GM12872 (cell line): ENCODE measurements at regions not wholly inside any gene's neighbourhood (a gene's known extent, or its start where the extent isn't known, plus 50 kb on each side); places are given as distances from the start of the nearest gene placed in this dataset.

Experiments
- CTCF ChIP-seq: IDR thresholded peaks from 3 replicates; pipeline ENCODE4 v1.5.1; 2011; ENCODE audit warnings: low read depth, mild to moderate bottlenecking, low read length, moderate library complexity; ENCODE audit not compliant: insufficient read depth

DNA sequence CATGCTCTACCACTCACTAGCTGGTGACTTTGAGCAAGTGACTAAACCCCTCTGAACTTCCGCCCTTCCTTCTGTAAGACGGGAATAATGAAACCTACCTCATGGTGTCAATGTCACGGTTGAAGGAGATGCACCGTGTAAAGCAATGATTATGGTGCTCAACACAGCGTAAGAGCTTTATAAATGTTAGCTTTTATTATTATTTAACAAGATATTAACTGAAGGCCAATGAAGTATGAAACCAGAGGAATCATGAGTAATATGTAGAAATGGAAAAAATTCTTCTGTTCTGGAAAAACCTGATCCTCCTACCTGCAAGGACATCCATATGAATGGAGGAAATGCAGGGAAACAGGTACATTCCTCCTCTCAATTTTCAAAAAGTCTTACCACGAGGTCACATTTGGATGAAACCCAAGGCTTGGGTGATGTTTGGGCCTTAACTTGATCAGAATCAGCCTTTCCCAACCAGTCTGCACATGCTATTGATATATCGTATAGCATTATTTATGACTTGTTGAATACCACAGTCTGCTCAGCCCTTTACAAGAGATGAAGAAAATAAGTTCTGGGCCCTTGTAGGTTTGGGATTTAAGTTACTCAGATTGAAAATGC is 166.8 kb upstream of the TBX3 start:
- no peak for TF ChIP-seq CTCF

GRCh38 chr12:114848666-114849065 is 164.7 kb upstream of the TBX3 start:
- no peak for TF ChIP-seq CTCF

- no peak for TF ChIP-seq CTCF
Observed at GRCh38 chr12:114847441-114848035, 163.6 kb upstream of the TBX3 start.

- TF ChIP-seq CTCF = no peak
Observed at GRCh38 chr12:114846771-114847170, 162.8 kb upstream of the TBX3 start.

GRCh38 chr12:114841557-114842251 is 157.7 kb upstream of the TBX3 start:
- TF ChIP-seq CTCF = no peak

- TF ChIP-seq CTCF = no peak
Observed at GRCh38 chr12:114838480-114838879, 154.5 kb upstream of the TBX3 start.

GRCh38 chr12:114836609-114837008 is 152.6 kb upstream of the TBX3 start:
- no peak for TF ChIP-seq CTCF
